ENCODE measurements at regions not wholly inside any gene's neighbourhood (a gene's known extent, or its start where the extent isn't known, plus 50 kb on each side); places are given as distances from the start of the nearest gene placed in this dataset.

- no peak overlapping the region for H3K27ac Mint-ChIP-seq
- TF ChIP-seq CTCF (IDR thresholded peaks at IDR 0.05; ENCODE audit: unreplicated experiment) = no peak
- H3K36me3 Mint-ChIP-seq (ENCODE audit: insufficient read depth) = peaks cover 3% of the 10 kb centered on the region
- H3K4me3 Mint-ChIP-seq (ENCODE audit: low read depth) = no peak overlapping the region
- no peaks in the 10 kb centered on the region for H3K4me1 Mint-ChIP-seq (ENCODE audit: low read depth)
- H3K9me3 Mint-ChIP-seq (ENCODE audit: low read depth) = peaks cover 26% of the 10 kb centered on the region
- no peaks in the 10 kb centered on the region for H3K27me3 Mint-ChIP-seq
- no peak for DNase-seq (ENCODE audit: low spot score, unreplicated experiment)
These were observed 172.0 kb upstream of the GLRA2 start for GRCh38 chrX:14357314-14357713.

GRCh38 chrX:14356401-14356800 lies 172.9 kb upstream of the GLRA2 start:
- TF ChIP-seq CTCF (IDR thresholded peaks at IDR 0.05; ENCODE audit: unreplicated experiment) = no peak
- Mint-ChIP-seq H3K27ac (no peak overlapping the region), H3K4me1 (ENCODE audit: low read depth) (no peaks in the 10 kb centered on the region), H3K4me3 (ENCODE audit: low read depth) (no peak overlapping the region), H3K27me3 (no peaks in the 10 kb centered on the region), H3K9me3 (ENCODE audit: low read depth) (peaks cover 26% of the 10 kb centered on the region), H3K36me3 (ENCODE audit: insufficient read depth) (peaks cover 3% of the 10 kb centered on the region)
- DNase-seq (ENCODE audit: low spot score, unreplicated experiment) = no peak

- H3K27me3 Mint-ChIP-seq = no peaks in the 10 kb centered on the region
- H3K4me1 Mint-ChIP-seq (ENCODE audit: low read depth) = no peaks in the 10 kb centered on the region
- no peak for DNase-seq (ENCODE audit: low spot score, unreplicated experiment)
- no peak for TF ChIP-seq CTCF (IDR thresholded peaks at IDR 0.05; ENCODE audit: unreplicated experiment)
- peaks cover 27% of the 10 kb centered on the region for H3K9me3 Mint-ChIP-seq (ENCODE audit: low read depth)
- no peak overlapping the region for H3K4me3 Mint-ChIP-seq (ENCODE audit: low read depth)
- H3K27ac Mint-ChIP-seq = no peak overlapping the region
- peaks cover 3% of the 10 kb centered on the region for H3K36me3 Mint-ChIP-seq (ENCODE audit: insufficient read depth)
These were observed 173.8 kb upstream of the GLRA2 start for GRCh38 chrX:14355556-14355955.

GRCh38 chrX:14354521-14354920 lies 174.8 kb upstream of the GLRA2 start:
- Mint-ChIP-seq H3K4me1 (ENCODE audit: low read depth) (no peaks in the 10 kb centered on the region), H3K27ac (no peak overlapping the region), H3K4me3 (ENCODE audit: low read depth) (no peak overlapping the region), H3K9me3 (ENCODE audit: low read depth) (peaks cover 35% of the 10 kb centered on the region), H3K36me3 (ENCODE audit: insufficient read depth) (peaks cover 1% of the 10 kb centered on the region), H3K27me3 (no peaks in the 10 kb centered on the region)
- no peak for TF ChIP-seq CTCF (IDR thresholded peaks at IDR 0.05; ENCODE audit: unreplicated experiment)
- no peak for DNase-seq (ENCODE audit: low spot score, unreplicated experiment)

- no peak for TF ChIP-seq CTCF (IDR thresholded peaks at IDR 0.05; ENCODE audit: unreplicated experiment)
- DNase-seq (ENCODE audit: low spot score, unreplicated experiment) = no peak
- Mint-ChIP-seq H3K27me3 (no peaks in the 10 kb centered on the region), H3K4me3 (ENCODE audit: low read depth) (no peak overlapping the region), H3K4me1 (ENCODE audit: low read depth) (no peaks in the 10 kb centered on the region), H3K9me3 (ENCODE audit: low read depth) (peaks cover 43% of the 10 kb centered on the region), H3K27ac (no peak overlapping the region), H3K36me3 (ENCODE audit: insufficient read depth) (no peaks in the 10 kb centered on the region)
These were observed 176.8 kb upstream of the GLRA2 start for GRCh38 chrX:14352511-14352910.
